ENCODE measurements at regions not wholly inside any gene's neighbourhood (a gene's known extent, or its start where the extent isn't known, plus 50 kb on each side); places are given as distances from the start of the nearest gene placed in this dataset.

DNA sequence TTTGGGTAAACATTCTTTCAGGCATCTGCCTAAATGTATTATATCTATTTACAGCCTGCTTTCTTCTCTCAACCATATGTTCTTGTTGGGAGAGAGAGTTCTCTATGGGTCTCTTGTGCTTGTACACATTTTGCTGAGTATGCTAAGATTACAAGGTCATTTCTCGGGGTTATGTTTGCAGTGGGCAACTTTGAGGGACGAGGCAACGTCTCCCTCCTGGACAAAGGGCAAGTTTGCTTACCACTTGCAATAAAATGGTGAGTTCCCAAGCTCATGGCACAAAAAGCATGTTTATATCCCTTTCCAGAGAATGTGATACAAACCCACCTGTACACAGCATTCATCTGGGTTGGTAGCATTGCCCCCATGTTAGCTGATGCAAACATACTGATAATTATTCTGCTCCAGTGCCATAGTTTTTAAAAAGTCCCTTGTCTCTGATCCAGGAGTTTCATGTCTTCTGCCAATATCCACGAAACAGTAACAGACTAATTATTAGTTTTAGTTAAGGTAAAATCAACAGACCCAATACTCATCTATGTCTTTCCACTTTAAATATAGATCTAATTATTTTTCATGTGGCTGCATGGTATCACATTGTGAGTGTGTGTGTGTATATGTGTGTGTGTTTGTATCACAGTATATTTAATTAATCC, 84.2 kb upstream of the MAPK4 start:
- WGBS (ENCODE audit: insufficient coverage): 98% methylated on average over 3 of the region's 4 CpGs
- POLR2A ChIA-PET: no interaction called here

DNA sequence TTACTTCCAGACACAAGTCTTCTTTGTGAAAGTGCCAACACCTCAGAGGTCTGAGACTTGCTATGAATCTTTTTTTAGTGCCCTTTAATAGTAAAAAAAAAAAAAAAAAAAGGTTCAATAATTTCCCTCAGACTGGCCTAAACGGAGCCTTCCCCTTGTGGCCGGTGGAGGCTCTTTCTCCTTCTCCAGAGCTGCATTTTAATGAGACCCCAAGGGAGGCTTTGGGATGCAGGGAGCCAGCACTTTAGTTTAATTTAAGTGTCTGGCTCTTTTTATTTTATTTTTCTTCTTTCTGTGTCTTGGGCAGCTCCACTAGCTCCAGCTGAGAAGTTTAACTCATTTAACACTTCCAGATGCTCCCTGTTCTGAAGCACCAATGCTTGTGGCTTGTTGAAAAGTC, 67.8 kb upstream of the MAPK4 start:
- H3K9me3 ChIP-seq (ENCODE audit: control extremely low read depth in 1 of 5, control insufficient read depth in 4 of 5, insufficient read depth in 2 of 5, low read depth in 1 of 5, low read length in 4 of 5): peaks cover 0 to 3% (median 0%) of the 10 kb centered on the region in 5 experiments
- no peaks in the 10 kb centered on the region for H3K36me3 ChIP-seq (ENCODE audit: control insufficient read depth in 4 of 4, insufficient read depth in 4 of 4, low read length in 3 of 4)
- H3K4me3 ChIP-seq (ENCODE audit: control insufficient read depth in 1 of 7, extremely low read depth in 1 of 7, insufficient read depth in 4 of 7, low read depth in 2 of 7, low read length in 6 of 7): no peak overlapping the region
- H3K27ac ChIP-seq (ENCODE audit: insufficient read depth in 1 of 2, low read depth in 1 of 2, low read length in 2 of 2, poor library complexity in 1 of 2, severe bottlenecking in 2 of 2): no peak overlapping the region
- POLR2A ChIA-PET: no interaction called here
- CTCF ChIA-PET: no interaction called here
- H3K4me1 ChIP-seq (ENCODE audit: control extremely low read depth in 1 of 4, control insufficient read depth in 4 of 4, insufficient read depth in 4 of 4, low read length in 3 of 4): no peaks in the 10 kb centered on the region
- no peak for DNase-seq
- no CpG with 5 or more reads among the region's 2 CpGs for WGBS (ENCODE audit: insufficient coverage)
- no peaks in the 10 kb centered on the region for H3K27me3 ChIP-seq (replicated peaks in 2 of 5; ENCODE audit: control insufficient read depth in 4 of 5, insufficient read depth in 5 of 5, low read length in 4 of 5)

More for the DNA sequence above, 84.2 kb upstream of the MAPK4 start:
- H3K36me3 ChIP-seq (ENCODE audit: control insufficient read depth in 4 of 4, insufficient read depth in 4 of 4, low read length in 3 of 4): no peaks in the 10 kb centered on the region
- H3K27me3 ChIP-seq (replicated peaks in 2 of 5; ENCODE audit: control insufficient read depth in 4 of 5, insufficient read depth in 5 of 5, low read length in 4 of 5): no peaks in the 10 kb centered on the region
- H3K27ac ChIP-seq (ENCODE audit: insufficient read depth in 1 of 2, low read depth in 1 of 2, low read length in 2 of 2, poor library complexity in 1 of 2, severe bottlenecking in 2 of 2): no peak overlapping the region
- H3K9me3 ChIP-seq (ENCODE audit: control extremely low read depth in 1 of 5, control insufficient read depth in 4 of 5, insufficient read depth in 2 of 5, low read depth in 1 of 5, low read length in 4 of 5): peaks cover 0 to 5% (median 0%) of the 10 kb centered on the region in 5 experiments
- DNase-seq: no peak
- CTCF ChIA-PET: no interaction called here
- no peak overlapping the region for H3K4me3 ChIP-seq (ENCODE audit: control insufficient read depth in 1 of 7, extremely low read depth in 1 of 7, insufficient read depth in 4 of 7, low read depth in 2 of 7, low read length in 6 of 7)
- no peaks in the 10 kb centered on the region for H3K4me1 ChIP-seq (ENCODE audit: control extremely low read depth in 1 of 4, control insufficient read depth in 4 of 4, insufficient read depth in 4 of 4, low read length in 3 of 4)

DNA sequence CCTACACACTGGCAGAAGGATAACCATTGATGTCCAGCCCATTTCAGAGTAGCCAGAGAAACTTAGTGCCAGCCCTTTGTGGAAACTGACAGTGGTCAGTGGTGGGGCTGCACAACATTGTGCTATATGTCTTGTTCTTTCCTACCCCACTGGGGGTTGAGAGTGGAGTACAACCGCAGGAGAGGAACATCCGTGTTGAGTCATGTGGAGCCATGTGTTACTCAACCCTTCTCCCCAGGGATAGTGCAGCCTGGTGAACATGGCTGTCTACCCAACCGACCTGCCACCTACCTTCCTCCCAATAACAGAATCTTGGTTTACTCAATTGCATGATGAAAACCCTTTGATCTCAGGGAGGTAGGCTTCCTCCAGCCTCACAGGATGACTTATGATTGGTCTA, 65.3 kb upstream of the MAPK4 start:
- Histone ChIP-seq H3K4me3 (ENCODE audit: control insufficient read depth in 1 of 7, extremely low read depth in 1 of 7, insufficient read depth in 4 of 7, low read depth in 2 of 7, low read length in 6 of 7) (no peak overlapping the region), H3K36me3 (ENCODE audit: control insufficient read depth in 4 of 4, insufficient read depth in 4 of 4, low read length in 3 of 4) (no peaks in the 10 kb centered on the region), H3K27me3 (replicated peaks in 2 of 5; ENCODE audit: control insufficient read depth in 4 of 5, insufficient read depth in 5 of 5, low read length in 4 of 5) (no peaks in the 10 kb centered on the region), H3K27ac (ENCODE audit: insufficient read depth in 1 of 2, low read depth in 1 of 2, low read length in 2 of 2, poor library complexity in 1 of 2, severe bottlenecking in 2 of 2) (no peak overlapping the region), H3K9me3 (ENCODE audit: control extremely low read depth in 1 of 5, control insufficient read depth in 4 of 5, insufficient read depth in 2 of 5, low read depth in 1 of 5, low read length in 4 of 5) (peaks cover 0 to 3% (median 0%) of the 10 kb centered on the region in 5 experiments), H3K4me1 (ENCODE audit: control extremely low read depth in 1 of 4, control insufficient read depth in 4 of 4, insufficient read depth in 4 of 4, low read length in 3 of 4) (no peaks in the 10 kb centered on the region)
- DNase-seq: no peak
- POLR2A ChIA-PET: no interaction called here
- WGBS (ENCODE audit: insufficient coverage): 93% methylated on average over 3 of the region's 3 CpGs
- CTCF ChIA-PET: no interaction called here

DNA sequence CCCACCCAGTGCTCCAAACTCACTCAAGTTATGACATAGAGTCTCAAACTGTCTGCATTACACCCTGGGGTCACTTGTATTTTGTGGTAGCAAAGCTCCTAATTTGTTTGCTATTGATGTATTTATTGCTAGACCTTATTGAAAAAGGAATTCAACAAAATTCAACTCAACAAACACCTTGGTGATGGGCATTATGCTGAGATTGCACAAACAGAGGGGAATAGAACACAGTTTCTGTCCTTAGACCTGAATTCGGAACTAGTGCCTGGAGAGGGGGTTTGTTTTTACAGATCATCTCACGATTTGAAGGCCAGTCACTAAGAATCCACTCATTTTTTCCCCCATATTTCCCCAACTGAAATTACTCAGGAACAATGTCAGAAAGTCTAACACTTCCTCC, 53.5 kb upstream of the MAPK4 start:
- no peak for DNase-seq
- WGBS (ENCODE audit: insufficient coverage): 100% methylated on average over 1 of the region's 2 CpGs
- H3K4me3 ChIP-seq (ENCODE audit: control insufficient read depth in 1 of 7, extremely low read depth in 1 of 7, insufficient read depth in 4 of 7, low read depth in 2 of 7, low read length in 6 of 7): no peak overlapping the region
- H3K36me3 ChIP-seq (ENCODE audit: control insufficient read depth in 4 of 4, insufficient read depth in 4 of 4, low read length in 3 of 4): no peaks in the 10 kb centered on the region
- peaks cover 0 to 2% (median 0%) of the 10 kb centered on the region in 5 experiments for H3K9me3 ChIP-seq (ENCODE audit: control extremely low read depth in 1 of 5, control insufficient read depth in 4 of 5, insufficient read depth in 2 of 5, low read depth in 1 of 5, low read length in 4 of 5)
- no peak overlapping the region for H3K27ac ChIP-seq (ENCODE audit: insufficient read depth in 1 of 2, low read depth in 1 of 2, low read length in 2 of 2, poor library complexity in 1 of 2, severe bottlenecking in 2 of 2)
- CTCF ChIA-PET: no interaction called here
- no peaks in the 10 kb centered on the region for H3K27me3 ChIP-seq (replicated peaks in 2 of 5; ENCODE audit: control insufficient read depth in 4 of 5, insufficient read depth in 5 of 5, low read length in 4 of 5)
- POLR2A ChIA-PET: no interaction called here
- no peaks in the 10 kb centered on the region for H3K4me1 ChIP-seq (ENCODE audit: control extremely low read depth in 1 of 4, control insufficient read depth in 4 of 4, insufficient read depth in 4 of 4, low read length in 3 of 4)

DNA sequence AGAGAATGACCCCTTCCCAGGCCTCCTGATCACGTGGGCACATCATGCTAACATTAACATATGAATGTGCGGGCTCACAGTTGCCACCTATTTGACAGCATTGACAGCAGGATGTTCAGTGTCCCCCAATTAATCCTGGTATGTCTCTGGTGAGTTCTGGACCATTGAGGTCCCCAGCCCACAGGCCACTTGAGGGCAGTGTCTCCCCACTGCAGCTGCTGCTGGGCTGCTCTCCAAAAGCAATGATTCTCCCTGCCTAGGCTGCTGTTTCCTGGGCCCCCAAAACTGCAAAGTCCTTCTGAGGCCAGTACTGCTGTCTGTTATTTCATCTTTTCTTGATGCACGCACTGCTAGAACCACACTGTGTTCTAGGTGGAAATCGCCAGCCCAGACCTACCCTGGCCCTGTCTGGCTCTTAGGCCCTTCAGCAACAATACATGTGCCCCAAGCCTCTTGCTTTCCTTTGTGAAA, 52.7 kb upstream of the MAPK4 start:
- peak; percentile 0 to 9 (median 5) for DNase-seq
- no peaks in the 10 kb centered on the region for H3K36me3 ChIP-seq (ENCODE audit: control insufficient read depth in 4 of 4, insufficient read depth in 4 of 4, low read length in 3 of 4)
- H3K27ac ChIP-seq (ENCODE audit: insufficient read depth in 1 of 2, low read depth in 1 of 2, low read length in 2 of 2, poor library complexity in 1 of 2, severe bottlenecking in 2 of 2): no peak overlapping the region
- peaks cover 0 to 3% (median 0%) of the 10 kb centered on the region in 5 experiments for H3K27me3 ChIP-seq (replicated peaks in 2 of 5; ENCODE audit: control insufficient read depth in 4 of 5, insufficient read depth in 5 of 5, low read length in 4 of 5)
- POLR2A ChIA-PET: no interaction called here
- 84% methylated on average over 3 of the region's 4 CpGs for WGBS (ENCODE audit: insufficient coverage)
- CTCF ChIA-PET: no interaction called here
- no peaks in the 10 kb centered on the region for H3K4me1 ChIP-seq (ENCODE audit: control extremely low read depth in 1 of 4, control insufficient read depth in 4 of 4, insufficient read depth in 4 of 4, low read length in 3 of 4)
- H3K9me3 ChIP-seq (ENCODE audit: control extremely low read depth in 1 of 5, control insufficient read depth in 4 of 5, insufficient read depth in 2 of 5, low read depth in 1 of 5, low read length in 4 of 5): peaks cover 0 to 2% (median 0%) of the 10 kb centered on the region in 5 experiments
- no peak overlapping the region for H3K4me3 ChIP-seq (ENCODE audit: control insufficient read depth in 1 of 7, extremely low read depth in 1 of 7, insufficient read depth in 4 of 7, low read depth in 2 of 7, low read length in 6 of 7)

DNA sequence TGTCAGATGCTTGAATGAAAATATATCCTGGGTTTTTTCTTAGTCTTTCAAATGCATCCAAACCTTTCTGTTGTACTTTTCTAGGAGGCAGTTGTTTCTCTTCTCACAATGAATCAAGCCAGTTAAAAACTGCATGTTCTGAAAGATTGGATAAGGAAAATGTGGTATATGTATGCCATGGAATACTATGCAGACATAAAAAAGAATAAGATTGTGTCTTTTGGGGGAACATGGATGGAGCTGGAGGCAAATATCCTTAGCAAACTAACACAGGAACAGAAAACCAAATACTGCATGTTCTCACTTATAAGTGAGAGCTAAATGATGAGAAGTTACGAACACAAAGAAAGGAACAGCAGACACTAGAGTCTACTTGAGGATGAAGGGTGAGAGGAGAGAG, 51.7 kb upstream of the MAPK4 start:
- H3K9me3 ChIP-seq (ENCODE audit: control extremely low read depth in 1 of 5, control insufficient read depth in 4 of 5, insufficient read depth in 2 of 5, low read depth in 1 of 5, low read length in 4 of 5): peaks cover 0 to 1% (median 0%) of the 10 kb centered on the region in 5 experiments
- no CpG with 5 or more reads among the region's 1 CpG for whole genome bisulfite sequencing (ENCODE audit: insufficient coverage)
- H3K4me3 ChIP-seq (ENCODE audit: control insufficient read depth in 1 of 7, extremely low read depth in 1 of 7, insufficient read depth in 4 of 7, low read depth in 2 of 7, low read length in 6 of 7): no peak overlapping the region
- no peak for DNase-seq
- no peaks in the 10 kb centered on the region for H3K36me3 ChIP-seq (ENCODE audit: control insufficient read depth in 4 of 4, insufficient read depth in 4 of 4, low read length in 3 of 4)
- H3K4me1 ChIP-seq (ENCODE audit: control extremely low read depth in 1 of 4, control insufficient read depth in 4 of 4, insufficient read depth in 4 of 4, low read length in 3 of 4): no peaks in the 10 kb centered on the region
- CTCF ChIA-PET: no interaction called here
- peaks cover 0 to 3% (median 0%) of the 10 kb centered on the region in 5 experiments for H3K27me3 ChIP-seq (replicated peaks in 2 of 5; ENCODE audit: control insufficient read depth in 4 of 5, insufficient read depth in 5 of 5, low read length in 4 of 5)
- POLR2A ChIA-PET: no interaction called here
- no peak overlapping the region for H3K27ac ChIP-seq (ENCODE audit: insufficient read depth in 1 of 2, low read depth in 1 of 2, low read length in 2 of 2, poor library complexity in 1 of 2, severe bottlenecking in 2 of 2)

DNA sequence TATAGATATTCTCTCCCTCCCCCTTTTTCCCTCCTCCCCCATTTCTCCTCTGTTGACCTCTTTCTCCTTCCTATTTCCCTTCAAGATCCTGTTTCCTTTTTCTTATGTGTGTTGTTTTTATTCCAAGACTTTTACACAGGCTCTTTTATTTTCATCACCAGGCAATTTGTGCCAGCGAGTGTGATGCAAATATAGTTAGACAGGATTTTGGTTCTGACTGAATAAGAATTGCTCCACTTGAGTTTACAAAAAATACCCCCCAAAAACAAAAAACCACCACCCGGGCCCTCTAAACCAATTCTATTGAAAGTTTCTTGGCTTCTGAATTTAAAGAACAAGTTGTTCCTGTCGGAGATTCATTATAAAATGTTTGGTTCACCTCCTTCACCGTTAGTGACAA, 50.9 kb upstream of the MAPK4 start:
- Histone ChIP-seq H3K27ac (ENCODE audit: insufficient read depth in 1 of 2, low read depth in 1 of 2, low read length in 2 of 2, poor library complexity in 1 of 2, severe bottlenecking in 2 of 2) (no peak overlapping the region), H3K4me1 (ENCODE audit: control extremely low read depth in 1 of 4, control insufficient read depth in 4 of 4, insufficient read depth in 4 of 4, low read length in 3 of 4) (no peaks in the 10 kb centered on the region), H3K9me3 (ENCODE audit: control extremely low read depth in 1 of 5, control insufficient read depth in 4 of 5, insufficient read depth in 2 of 5, low read depth in 1 of 5, low read length in 4 of 5) (no peaks in the 10 kb centered on the region), H3K36me3 (ENCODE audit: control insufficient read depth in 4 of 4, insufficient read depth in 4 of 4, low read length in 3 of 4) (no peaks in the 10 kb centered on the region), H3K27me3 (replicated peaks in 2 of 5; ENCODE audit: control insufficient read depth in 4 of 5, insufficient read depth in 5 of 5, low read length in 4 of 5) (peaks cover 0 to 3% (median 0%) of the 10 kb centered on the region in 5 experiments), H3K4me3 (ENCODE audit: control insufficient read depth in 1 of 7, extremely low read depth in 1 of 7, insufficient read depth in 4 of 7, low read depth in 2 of 7, low read length in 6 of 7) (no peak overlapping the region)
- DNase-seq: no peak
- ChIA-PET POLR2A (no interaction called here), CTCF (no interaction called here)
- 100% methylated on average over 1 of the region's 4 CpGs for WGBS (ENCODE audit: insufficient coverage)

Data from common myeloid progenitor, CD34-positive (primary cell).